ENCODE measurements at regions not wholly inside any gene's neighbourhood (a gene's known extent, or its start where the extent isn't known, plus 50 kb on each side); places are given as distances from the start of the nearest gene placed in this dataset.

GRCh38 chr2:116911540-116911939, 903.0 kb upstream of the DDX18 start:
- Histone ChIP-seq H2AFZ (ENCODE audit: low read length) (no peak overlapping the region), H3F3A (ENCODE audit: low read length, unreplicated experiment) (no peaks in the 10 kb centered on the region), H3K9me2 (replicated peaks; ENCODE audit: low read length) (no peaks in the 10 kb centered on the region), H3K9ac (ENCODE audit: low read length) (no peak overlapping the region), H3K27ac (ENCODE audit: low read length) (no peak overlapping the region), H3K79me2 (ENCODE audit: low read length) (no peaks in the 10 kb centered on the region), H3K4me1 (ENCODE audit: insufficient read depth, low read length) (no peaks in the 10 kb centered on the region), H4K20me1 (ENCODE audit: low read length) (no peaks in the 10 kb centered on the region), H3K27me3 (ENCODE audit: low read length) (no peaks in the 10 kb centered on the region), H3K4me2 (ENCODE audit: low read length) (no peak overlapping the region), H3K9me3 (ENCODE audit: low read length) (no peaks in the 10 kb centered on the region), H3K36me3 (ENCODE audit: low read depth, low read length) (no peaks in the 10 kb centered on the region), H3K4me3 (ENCODE audit: low read length) (no peak overlapping the region)
- intact Hi-C loops (cut with micrococcal nuclease), result no loop called here
- DNase-seq (no peak), ATAC-seq (no peak)
- CTCF ChIA-PET, result no interaction called here
- BruUV-seq (replicated peaks), result no TSS peak
- POLR2A ChIA-PET (ENCODE audit: unreplicated experiment), result no interaction called here
- TF ChIP-seq EZH2phosphoT487 (IDR thresholded peaks at IDR 0.05; ENCODE audit: borderline replicate concordance, low read length) (no peak), EZH2 (IDR thresholded peaks at IDR 0.05; ENCODE audit: low read length, unreplicated experiment) (no peak)
- TF ChIP-seq, protein P1, sequence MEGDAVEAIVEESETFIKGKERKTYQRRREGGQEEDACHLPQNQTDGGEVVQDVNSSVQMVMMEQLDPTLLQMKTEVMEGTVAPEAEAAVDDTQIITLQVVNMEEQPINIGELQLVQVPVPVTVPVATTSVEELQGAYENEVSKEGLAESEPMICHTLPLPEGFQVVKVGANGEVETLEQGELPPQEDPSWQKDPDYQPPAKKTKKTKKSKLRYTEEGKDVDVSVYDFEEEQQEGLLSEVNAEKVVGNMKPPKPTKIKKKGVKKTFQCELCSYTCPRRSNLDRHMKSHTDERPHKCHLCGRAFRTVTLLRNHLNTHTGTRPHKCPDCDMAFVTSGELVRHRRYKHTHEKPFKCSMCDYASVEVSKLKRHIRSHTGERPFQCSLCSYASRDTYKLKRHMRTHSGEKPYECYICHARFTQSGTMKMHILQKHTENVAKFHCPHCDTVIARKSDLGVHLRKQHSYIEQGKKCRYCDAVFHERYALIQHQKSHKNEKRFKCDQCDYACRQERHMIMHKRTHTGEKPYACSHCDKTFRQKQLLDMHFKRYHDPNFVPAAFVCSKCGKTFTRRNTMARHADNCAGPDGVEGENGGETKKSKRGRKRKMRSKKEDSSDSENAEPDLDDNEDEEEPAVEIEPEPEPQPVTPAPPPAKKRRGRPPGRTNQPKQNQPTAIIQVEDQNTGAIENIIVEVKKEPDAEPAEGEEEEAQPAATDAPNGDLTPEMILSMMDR (conservative IDR thresholded peaks at IDR 0.05; ENCODE audit: low read depth, low read length), result no peak

DNA sequence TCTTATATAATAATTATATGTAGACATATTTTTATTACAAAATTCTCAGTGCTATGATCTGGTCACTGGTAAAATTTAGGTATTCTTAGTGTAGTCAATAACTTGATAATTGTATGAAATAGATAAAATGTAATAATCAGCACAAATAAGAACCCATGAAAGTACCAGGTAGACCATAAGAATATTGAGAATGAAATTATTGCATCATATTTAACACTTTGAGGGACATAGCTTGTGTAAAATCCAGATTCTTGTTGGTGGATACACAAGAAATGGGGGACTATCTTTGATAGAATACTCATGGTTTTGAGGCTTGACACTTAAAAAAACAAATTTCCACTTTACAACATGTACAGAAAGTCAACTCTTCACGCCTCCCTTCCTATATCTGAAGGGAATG, 898.8 kb upstream of the DDX18 start:
- H3F3A ChIP-seq (ENCODE audit: low read length, unreplicated experiment), result no peaks in the 10 kb centered on the region
- no peaks in the 10 kb centered on the region for H3K9me3 ChIP-seq (ENCODE audit: low read length)
- no peaks in the 10 kb centered on the region for H3K79me2 ChIP-seq (ENCODE audit: low read length)
- CTCF ChIA-PET, result no interaction called here
- no peaks in the 10 kb centered on the region for H3K27me3 ChIP-seq (ENCODE audit: low read length)
- H3K9me2 ChIP-seq (replicated peaks; ENCODE audit: low read length), result no peaks in the 10 kb centered on the region
- no TSS peak for BruUV-seq (replicated peaks)
- POLR2A ChIA-PET (ENCODE audit: unreplicated experiment), result no interaction called here
- H3K4me1 ChIP-seq (ENCODE audit: insufficient read depth, low read length), result no peaks in the 10 kb centered on the region
- no peak for ATAC-seq
- no peak overlapping the region for H3K4me2 ChIP-seq (ENCODE audit: low read length)
- DNase-seq, result no peak
- H4K20me1 ChIP-seq (ENCODE audit: low read length), result no peaks in the 10 kb centered on the region
- no peak overlapping the region for H3K4me3 ChIP-seq (ENCODE audit: low read length)
- no peaks in the 10 kb centered on the region for H3K36me3 ChIP-seq (ENCODE audit: low read depth, low read length)
- H3K27ac ChIP-seq (ENCODE audit: low read length), result no peak overlapping the region
- intact Hi-C loops (cut with micrococcal nuclease), result no loop called here
- H2AFZ ChIP-seq (ENCODE audit: low read length), result no peak overlapping the region
- no peak overlapping the region for H3K9ac ChIP-seq (ENCODE audit: low read length)
- TF ChIP-seq, protein P1 (conservative IDR thresholded peaks at IDR 0.05; ENCODE audit: low read depth, low read length), result no peak
- TF ChIP-seq EZH2phosphoT487 (IDR thresholded peaks at IDR 0.05; ENCODE audit: borderline replicate concordance, low read length), result no peak
- TF ChIP-seq EZH2 (IDR thresholded peaks at IDR 0.05; ENCODE audit: low read length, unreplicated experiment), result no peak

DNA sequence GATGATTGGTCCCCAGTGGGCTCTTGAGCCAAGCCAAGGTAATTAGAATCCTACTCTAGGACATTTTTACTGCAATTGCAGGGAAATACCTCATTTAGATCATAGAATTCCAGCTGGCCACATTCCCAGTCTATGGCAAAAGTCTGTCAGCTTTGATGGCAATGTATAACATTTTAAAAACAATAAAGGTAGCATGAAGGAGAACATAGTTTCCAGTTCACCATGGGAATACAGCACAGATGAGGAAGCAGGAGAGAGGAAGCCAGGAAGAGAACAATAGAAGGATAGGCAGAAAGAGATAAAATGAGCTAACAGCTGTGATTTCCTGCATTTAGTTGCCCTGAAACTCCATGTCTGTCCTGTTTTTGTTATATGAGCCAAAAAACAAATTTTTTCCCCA, 897.3 kb upstream of the DDX18 start:
- Histone ChIP-seq H3K36me3 (ENCODE audit: low read depth, low read length) (no peaks in the 10 kb centered on the region), H3K9ac (ENCODE audit: low read length) (no peak overlapping the region), H3K27me3 (ENCODE audit: low read length) (no peaks in the 10 kb centered on the region), H3F3A (ENCODE audit: low read length, unreplicated experiment) (no peaks in the 10 kb centered on the region), H3K4me3 (ENCODE audit: low read length) (no peak overlapping the region), H3K4me1 (ENCODE audit: insufficient read depth, low read length) (no peaks in the 10 kb centered on the region), H2AFZ (ENCODE audit: low read length) (no peak overlapping the region), H3K27ac (ENCODE audit: low read length) (no peak overlapping the region), H3K79me2 (ENCODE audit: low read length) (no peaks in the 10 kb centered on the region), H3K4me2 (ENCODE audit: low read length) (no peak overlapping the region), H4K20me1 (ENCODE audit: low read length) (no peaks in the 10 kb centered on the region), H3K9me2 (replicated peaks; ENCODE audit: low read length) (no peaks in the 10 kb centered on the region), H3K9me3 (ENCODE audit: low read length) (no peaks in the 10 kb centered on the region)
- TF ChIP-seq EZH2 (IDR thresholded peaks at IDR 0.05; ENCODE audit: low read length, unreplicated experiment) (no peak), EZH2phosphoT487 (IDR thresholded peaks at IDR 0.05; ENCODE audit: borderline replicate concordance, low read length) (no peak)
- TF ChIP-seq, protein P1 (conservative IDR thresholded peaks at IDR 0.05; ENCODE audit: low read depth, low read length), result no peak
- intact Hi-C loops (cut with micrococcal nuclease), result no loop called here
- DNase-seq, result no peak
- ChIA-PET POLR2A (ENCODE audit: unreplicated experiment) (no interaction called here), CTCF (no interaction called here)
- no peak for ATAC-seq
- BruUV-seq (replicated peaks), result no TSS peak

Data from PC-3 (cell line).